ENCODE measurements at regions not wholly inside any gene's neighbourhood (a gene's known extent, or its start where the extent isn't known, plus 50 kb on each side); places are given as distances from the start of the nearest gene placed in this dataset.
A peak's percentile ranks its signal among the peaks of the same experiment; 100 is the strongest.

DNA sequence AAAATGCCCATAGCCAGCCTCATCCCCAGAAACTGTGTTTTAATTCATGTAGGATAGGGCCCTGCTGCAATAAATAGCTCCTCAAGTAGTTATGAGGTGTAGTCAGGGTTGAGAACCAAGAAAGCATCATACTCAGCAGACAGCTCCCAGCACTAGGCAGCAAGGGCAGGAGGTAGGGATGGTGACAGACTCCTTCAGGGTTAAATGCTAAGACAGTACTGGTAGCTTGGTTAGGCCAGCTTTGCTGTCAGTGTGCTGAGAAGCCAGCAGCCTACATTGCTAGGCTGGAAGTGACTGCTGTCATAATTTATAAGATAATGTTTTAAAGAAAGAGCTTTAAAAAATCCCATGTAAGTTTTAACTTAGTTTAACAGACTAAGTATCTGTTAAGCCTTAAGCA is 113.9 kb upstream of the IMMP2L start:
- no peak for DNase-seq (ENCODE audit: extremely low read depth, low read depth)

DNA sequence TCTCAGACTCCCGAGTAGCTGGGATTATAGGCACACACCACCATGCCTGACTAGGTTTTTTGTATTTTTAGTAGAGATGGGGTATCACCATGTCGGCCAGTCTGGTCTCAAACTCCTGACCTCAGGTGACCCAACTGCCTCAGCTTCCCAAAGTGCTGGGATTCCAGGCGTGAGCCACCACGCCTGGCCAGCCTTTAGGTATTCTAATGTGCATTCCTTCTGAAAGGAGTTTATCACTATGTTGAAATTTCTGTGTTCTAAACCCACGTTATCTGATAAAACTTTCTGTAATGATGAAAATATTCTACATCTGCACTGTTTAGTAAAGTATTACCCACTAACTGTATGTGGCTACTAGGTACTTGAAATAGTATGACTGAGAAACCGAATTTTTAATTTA is 110.6 kb upstream of the IMMP2L start:
- DNase-seq (ENCODE audit: extremely low read depth, low read depth) = no peak

DNA sequence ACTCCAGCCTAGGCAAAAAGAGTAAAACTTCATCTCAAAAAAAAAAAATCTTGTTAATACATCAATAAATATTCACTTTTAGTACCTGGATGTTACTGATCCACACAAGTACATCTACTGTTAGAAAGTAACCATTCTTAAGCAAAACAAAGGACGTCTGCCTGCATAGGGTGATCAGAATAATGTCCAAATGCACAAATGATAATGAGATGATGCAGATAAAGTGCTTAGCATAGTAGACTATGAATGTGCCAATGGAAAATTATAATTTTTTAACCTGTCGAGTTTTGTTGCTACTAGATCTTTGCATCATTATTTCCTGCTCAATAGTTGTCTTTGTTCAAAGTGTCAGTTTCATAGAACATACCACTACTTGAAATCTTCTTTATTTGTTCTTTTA is 109.6 kb upstream of the IMMP2L start:
- DNase-seq (ENCODE audit: extremely low read depth, low read depth) = no peak

DNA sequence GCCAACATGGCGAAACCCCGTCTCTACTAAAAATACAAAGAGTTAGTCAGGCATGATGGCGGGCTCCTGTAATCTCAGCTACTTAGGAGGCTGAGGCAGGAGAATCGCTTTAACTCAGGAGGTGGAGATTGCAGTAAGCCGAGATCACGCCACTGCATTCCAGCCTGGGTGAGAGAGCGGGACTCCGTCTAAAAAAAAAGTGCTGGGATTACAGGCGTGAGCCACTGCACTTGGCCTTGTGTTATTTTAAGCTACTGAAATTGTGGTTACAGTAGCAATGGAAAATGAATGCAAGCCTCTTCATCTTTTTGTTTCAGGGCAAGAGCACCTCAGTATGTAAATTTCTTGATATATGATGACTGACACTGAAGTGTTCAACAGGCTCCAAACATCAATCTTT is 106.4 kb upstream of the IMMP2L start:
- no peak for DNase-seq (ENCODE audit: extremely low read depth, low read depth)

DNA sequence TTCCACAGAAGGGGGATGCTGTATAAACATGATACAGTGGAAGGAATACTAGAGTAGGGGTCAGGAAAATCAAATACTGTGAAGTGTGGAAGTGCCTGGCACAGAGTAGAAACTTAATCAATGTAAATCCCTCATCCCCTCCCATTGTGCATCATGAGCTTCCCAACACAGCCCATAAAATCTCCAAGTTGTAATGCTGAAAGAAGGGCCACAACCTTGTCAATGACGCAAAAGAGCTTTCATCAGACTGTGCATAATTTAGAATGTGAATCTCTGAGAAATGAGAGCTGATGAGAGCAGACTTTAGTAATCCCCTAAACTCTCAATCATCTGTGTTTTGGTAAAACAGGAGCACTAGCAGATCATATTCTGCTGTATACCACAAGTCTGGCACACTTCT is 105.2 kb upstream of the IMMP2L start:
- DNase-seq (ENCODE audit: extremely low read depth, low read depth) = no peak

DNA sequence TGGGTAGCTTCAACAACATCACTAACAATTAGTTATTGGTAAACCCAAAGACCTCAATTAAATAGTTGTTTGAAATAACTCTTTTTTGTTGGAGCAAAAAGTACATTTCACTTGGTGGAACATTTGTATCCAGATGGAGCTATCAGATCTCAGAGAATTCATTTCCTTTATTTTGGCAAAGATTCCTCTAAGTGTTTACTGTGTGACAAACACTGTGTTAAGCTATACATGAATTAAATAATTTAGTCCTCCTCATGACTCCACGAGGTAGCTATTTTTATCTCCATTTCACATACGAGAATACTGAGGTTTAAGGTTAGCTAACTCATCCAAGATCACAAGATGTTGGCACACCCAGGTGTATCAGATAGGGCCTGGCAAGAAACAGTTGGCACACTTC is 104.0 kb upstream of the IMMP2L start:
- no peak for DNase-seq (ENCODE audit: extremely low read depth, low read depth)

DNA sequence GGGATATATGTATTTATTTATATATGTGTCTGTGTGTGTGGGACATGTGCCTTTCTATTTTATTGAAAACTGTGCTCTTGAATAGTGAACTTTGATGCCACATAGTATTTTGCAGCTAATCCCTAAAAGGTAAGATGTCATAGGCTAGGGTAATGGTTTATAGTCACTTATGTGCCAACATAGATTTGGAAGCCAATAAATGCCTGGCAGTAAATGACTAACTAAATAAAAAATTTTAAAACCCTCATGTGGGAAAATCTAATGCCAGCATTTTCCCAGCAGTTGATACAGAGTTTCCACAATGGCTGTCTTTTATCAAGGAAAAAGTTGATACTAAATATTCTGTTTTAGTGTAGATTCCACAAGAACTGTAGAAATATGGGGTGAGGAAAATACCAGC is 101.5 kb upstream of the IMMP2L start:
- no peak for DNase-seq (ENCODE audit: extremely low read depth, low read depth)

DNA sequence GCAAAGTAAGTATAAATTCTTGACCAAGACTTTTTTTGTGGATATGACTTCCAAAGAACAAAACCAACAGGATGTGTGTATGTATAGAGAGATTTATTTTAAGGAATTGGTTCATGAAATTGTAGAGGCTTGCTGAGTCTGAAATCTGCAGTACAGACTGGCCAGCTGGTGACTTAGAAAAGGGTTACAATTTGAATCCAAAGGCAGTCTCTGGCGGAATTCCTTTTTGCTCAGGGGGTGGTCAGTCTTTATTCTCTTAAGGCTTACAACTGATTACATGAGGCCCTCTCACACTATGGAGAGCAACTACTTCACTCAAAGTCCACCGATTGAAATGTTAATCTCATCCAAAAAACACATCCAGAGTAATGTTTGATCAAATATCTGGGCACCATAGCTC is 100.1 kb upstream of the IMMP2L start:
- DNase-seq (ENCODE audit: extremely low read depth, low read depth) = no peak

DNA sequence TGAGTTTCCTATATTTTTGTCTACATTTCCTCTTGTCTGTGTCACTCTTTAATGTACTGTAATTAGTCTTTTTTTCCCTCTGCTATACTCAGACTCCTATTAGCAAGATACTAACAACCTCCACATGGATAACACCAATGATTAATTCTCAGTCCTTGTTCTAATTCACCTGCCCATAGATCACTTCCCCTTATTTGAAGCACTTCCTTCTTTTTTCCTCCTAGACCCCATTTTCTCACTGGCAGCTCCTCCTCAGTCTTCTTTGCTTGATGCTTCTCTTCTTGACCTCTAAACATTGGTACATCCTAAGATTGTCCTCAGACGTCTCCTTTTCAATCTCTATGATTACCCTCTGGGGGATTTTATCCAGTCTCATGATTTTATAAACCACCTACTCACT is 98.2 kb upstream of the IMMP2L start:
- no peak for DNase-seq (ENCODE audit: extremely low read depth, low read depth)

DNA sequence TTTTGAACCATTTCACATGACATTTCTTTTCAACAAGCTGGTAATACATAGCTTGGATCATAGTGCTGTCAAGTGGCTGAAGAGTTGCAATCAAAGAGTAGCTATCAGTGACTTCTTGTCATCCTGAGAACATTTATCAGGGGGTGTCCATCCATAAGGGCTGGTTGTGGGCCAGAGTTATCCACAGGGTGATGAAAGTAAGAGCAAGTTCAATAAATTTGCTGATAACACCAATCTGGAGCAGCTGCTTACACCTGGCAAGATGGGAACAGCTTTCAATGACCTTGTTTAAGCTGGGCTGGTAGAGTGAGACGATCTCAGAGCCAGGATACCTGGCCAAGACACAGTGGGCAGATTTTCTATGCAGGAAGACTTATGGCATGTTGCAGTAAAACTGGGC is 96.3 kb upstream of the IMMP2L start:
- no peak for DNase-seq (ENCODE audit: extremely low read depth, low read depth)

DNA sequence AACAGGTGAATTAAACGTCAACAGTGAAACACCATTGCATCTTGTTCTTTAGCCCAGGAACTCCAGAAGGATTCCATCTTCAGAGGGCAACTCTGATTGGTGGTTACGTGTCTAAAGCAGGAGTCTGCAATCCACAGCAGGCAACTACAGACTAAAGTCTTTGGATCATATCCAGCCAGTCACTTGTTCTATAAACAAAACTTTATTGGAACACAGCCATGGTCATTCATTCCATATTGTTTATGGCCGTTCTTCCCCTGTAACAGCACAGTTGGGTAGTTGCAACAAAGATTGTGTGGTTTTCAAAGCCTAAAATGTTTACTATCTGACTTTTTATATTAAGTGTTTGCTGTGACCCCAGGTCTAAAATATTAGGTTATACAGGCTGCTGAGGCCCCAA is 94.7 kb upstream of the IMMP2L start:
- no peak for DNase-seq (ENCODE audit: extremely low read depth, low read depth)

DNA sequence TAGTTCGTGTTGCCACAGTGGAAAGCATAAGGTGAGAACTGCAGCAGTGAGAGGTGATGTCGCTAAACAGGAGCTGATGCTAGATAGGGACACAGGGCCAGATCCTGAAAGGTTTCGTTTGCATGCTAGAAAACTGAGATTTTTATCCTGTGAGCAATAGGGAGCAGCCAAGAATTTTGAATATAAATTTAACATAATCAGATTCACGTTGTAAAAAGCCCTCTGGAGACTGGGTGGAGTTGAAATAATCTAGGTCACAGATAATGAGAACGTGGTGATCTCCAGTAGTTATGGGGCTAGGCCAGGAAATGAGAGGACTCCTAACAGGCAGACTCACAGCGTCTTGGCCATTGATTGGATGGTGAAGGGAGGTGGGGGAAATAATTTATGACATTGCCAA is 92.1 kb upstream of the IMMP2L start:
- DNase-seq (ENCODE audit: extremely low read depth, low read depth) = no peak

DNA sequence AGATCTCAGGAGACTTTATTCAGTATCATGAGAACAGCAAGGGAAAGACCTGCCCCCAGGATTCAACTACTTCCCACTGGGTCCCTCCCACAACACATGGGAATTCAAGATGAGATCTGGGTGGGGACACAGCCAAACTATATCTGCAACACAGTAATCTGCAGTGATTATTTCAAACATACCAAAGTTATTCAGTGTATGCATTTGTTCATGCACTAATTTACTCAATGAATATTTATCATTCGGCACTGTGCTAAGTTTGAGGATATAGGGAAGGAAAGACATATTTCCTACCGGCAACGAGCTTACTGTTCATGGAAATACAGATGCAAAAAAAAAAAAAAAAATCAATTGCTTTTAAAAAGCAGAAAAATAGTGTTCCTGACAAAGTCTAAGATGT is 91.6 kb upstream of the IMMP2L start:
- no peak for DNase-seq (ENCODE audit: extremely low read depth, low read depth)

DNA sequence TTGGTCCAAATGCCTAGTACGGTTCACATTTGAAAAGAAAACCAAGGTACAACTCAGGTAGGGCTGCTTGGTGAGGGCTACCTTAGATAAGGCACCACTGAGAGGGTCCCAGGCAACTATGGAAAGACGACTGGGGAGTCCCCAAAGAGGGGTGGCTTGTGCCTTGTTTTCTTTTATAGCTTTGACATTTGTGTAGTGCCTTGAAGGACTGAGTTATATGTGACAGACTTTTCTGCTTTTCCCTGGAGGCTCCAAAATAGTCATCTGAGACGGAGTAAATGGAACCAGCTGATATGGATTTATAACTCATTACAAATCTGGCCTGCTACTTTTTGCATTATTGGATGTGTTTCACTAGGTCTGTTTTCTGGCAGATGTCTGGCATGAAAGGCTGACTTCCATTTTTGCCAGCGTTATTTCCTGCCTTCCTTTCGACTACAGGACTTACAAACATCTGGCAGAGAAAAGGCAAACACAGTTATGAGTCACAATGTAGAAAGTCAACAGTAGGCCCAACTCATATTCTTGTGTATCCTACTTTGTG is 88.2 kb upstream of the IMMP2L start:
- peak; percentile 31 for DNase-seq (ENCODE audit: extremely low read depth, low read depth)

DNA sequence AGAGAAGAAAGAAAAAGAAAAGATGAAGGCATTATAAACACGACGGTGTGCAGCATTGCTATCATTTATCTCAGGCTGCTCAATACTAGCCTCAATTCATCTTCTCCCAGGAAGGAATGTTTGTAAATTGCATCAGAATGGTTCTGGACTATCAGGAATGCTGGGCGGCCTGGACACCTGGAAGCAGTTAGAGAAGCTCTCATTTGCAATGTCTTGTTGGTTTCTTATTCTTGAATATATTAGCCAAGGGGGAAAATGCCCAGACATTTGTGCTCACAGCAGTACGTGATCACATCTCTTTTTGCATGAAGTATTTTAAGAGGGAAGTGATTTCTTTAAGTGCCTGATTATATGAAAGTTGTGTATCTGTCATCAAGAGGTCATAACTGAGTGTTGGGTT is 85.6 kb upstream of the IMMP2L start:
- no peak for DNase-seq (ENCODE audit: extremely low read depth, low read depth)

DNA sequence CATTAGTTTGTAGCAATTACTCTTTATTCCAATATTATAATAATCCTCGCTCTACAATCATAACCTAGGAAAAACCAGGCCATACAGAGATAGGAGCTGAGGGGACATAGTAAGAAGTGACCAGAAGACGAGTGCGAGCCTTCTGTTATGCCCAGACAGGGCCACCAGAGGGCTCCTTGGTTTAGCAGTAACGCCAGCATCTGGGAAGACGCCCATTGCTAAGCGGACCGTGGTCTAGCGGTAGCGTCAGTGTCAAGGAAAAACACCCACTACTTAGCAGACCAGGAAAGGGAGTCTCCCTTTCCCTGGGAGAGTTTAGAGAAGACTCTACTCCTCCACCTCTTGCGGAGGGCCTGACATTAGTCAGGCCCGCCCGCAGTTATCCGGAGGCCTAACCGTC is 82.3 kb upstream of the IMMP2L start:
- DNase-seq (ENCODE audit: extremely low read depth, low read depth) = peak; percentile 18

DNA sequence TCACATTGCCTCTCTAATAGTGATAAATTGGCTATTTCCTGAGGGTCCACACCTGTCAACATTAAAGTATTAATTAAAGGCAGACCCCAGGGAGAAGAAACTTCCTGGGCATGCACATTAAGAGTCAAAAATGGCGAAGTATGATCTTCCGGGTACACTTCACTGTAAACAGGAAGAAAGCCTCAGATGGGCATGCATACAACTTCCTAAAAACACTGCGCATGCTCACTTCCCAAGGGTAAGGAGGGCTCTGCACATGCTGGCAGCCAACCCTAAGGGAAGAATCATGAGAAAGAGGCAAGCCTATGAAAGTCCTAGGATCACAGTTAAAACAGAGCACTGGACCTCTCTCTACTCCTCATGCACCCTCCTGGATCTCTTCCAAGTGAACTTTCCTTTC is 80.1 kb upstream of the IMMP2L start:
- DNase-seq (ENCODE audit: extremely low read depth, low read depth) = no peak

DNA sequence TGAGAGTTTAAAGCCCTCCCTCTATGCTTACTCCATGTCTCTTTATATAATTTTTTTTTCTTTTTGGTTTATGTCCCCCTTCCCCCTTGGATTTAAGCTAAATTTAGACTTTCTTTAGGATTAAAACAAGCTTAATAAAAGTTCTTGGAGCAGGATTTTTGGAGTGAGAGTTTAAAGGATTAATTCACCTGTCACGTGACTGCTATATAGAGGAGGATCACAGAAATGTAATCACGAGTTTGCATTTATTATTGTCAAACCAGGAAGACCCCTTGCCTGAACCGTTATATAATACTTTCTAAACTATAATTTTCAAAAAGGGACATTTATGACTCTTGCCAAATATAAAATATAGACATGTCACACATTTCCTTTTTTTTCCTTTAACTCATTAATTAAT is 78.1 kb upstream of the IMMP2L start:
- no peak for DNase-seq (ENCODE audit: extremely low read depth, low read depth)

DNA sequence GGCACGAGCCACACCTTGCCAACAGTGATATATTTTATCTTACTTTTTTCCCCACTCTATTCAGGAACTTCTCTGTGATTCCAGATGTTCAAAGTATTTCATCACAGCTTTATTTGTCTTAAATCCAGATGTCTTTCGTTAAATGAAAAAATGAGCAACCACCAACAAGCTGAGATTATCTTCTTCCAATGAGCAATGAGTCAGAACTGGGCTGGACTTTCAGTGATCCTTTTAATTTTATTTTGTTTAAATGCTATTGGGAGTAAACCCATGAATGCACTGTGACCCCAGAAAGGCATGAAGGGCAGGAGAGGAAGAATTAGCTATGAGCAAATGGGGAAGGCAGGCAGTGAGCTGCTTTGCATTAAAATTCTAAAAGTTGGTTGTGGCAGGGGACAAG is 77.6 kb upstream of the IMMP2L start:
- no peak for DNase-seq (ENCODE audit: extremely low read depth, low read depth)

DNA sequence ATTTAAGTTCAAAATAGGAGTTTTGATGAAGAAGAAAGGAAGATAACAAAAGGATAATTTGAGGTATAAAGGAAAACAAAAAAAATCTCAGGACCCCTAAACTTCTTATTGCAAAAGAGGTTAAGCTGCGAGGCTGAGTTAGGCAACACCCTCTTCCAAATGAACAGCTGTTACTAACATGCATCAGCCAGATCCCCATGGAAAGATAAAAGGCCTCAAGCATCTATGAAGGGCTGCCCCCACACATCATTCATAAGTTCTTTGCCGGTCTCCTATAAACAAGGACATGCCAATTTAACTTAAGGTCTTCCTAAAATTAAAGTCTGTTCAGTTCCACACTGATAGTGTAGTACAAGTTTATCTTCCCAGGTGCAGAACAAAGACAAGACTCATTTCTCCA is 75.8 kb upstream of the IMMP2L start:
- no peak for DNase-seq (ENCODE audit: extremely low read depth, low read depth)

DNA sequence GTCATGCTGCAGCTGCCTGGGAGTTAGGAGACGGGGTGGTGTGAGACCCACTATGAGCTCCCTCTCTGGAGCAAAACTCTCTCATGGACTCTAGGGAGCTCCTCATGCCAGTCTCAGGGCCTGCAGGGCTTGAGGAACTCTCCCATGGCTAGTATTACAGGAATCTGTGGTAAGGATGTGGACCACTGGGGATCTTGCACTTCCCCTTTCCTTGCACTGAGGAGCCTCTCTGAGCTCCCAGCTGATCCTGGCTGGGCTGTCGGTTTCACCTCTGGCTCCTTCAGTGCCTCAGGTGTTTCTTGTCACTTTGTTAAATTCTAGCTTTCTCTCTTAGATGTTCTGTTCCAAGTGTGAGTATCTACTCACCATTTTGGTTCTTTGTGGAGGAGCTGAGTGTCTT is 71.6 kb upstream of the IMMP2L start:
- no peak for DNase-seq (ENCODE audit: extremely low read depth, low read depth)

DNA sequence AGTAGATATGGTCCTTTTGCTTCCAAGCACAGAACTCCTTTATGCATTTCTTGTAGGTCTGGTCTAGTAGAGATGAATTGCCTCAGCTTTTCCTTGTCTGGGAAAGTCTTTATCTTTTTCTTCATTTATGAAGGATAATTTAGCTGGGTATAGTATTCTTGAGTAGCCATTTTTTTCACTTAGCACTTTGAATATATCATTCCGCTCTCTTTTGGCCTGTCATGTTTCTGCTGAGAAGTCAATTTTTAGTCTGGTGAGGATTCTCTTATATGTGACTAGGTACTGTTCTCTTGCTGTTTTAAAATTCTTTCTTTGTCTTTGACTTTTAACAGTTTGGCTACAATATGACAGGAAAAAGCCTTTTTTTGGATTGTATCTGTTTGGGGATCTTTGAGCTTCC is 68.6 kb upstream of the IMMP2L start:
- no peak for DNase-seq (ENCODE audit: extremely low read depth, low read depth)

DNA sequence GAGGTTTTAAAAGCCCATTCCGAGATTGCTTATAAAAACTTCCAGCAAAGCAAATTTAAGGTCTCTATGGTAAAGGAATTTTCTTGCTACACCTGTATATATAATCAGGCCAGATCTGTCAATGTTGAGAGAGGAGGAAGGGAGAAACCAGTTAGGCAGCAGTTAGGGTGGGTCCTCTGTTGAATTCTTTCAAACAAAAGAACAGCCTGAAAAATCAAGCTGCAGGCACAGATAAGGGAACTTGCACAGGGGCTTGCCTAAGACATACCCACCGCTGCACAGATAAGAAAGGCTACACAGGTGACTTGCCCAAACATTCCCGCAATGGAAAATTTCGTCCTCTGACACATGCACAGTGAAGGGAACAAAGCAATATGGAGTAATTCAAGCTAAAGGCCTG is 59.8 kb upstream of the IMMP2L start:
- no peak for DNase-seq (ENCODE audit: extremely low read depth, low read depth)
